ENCODE measurements at regions not wholly inside any gene's neighbourhood (a gene's known extent, or its start where the extent isn't known, plus 50 kb on each side); places are given as distances from the start of the nearest gene placed in this dataset.

DNA sequence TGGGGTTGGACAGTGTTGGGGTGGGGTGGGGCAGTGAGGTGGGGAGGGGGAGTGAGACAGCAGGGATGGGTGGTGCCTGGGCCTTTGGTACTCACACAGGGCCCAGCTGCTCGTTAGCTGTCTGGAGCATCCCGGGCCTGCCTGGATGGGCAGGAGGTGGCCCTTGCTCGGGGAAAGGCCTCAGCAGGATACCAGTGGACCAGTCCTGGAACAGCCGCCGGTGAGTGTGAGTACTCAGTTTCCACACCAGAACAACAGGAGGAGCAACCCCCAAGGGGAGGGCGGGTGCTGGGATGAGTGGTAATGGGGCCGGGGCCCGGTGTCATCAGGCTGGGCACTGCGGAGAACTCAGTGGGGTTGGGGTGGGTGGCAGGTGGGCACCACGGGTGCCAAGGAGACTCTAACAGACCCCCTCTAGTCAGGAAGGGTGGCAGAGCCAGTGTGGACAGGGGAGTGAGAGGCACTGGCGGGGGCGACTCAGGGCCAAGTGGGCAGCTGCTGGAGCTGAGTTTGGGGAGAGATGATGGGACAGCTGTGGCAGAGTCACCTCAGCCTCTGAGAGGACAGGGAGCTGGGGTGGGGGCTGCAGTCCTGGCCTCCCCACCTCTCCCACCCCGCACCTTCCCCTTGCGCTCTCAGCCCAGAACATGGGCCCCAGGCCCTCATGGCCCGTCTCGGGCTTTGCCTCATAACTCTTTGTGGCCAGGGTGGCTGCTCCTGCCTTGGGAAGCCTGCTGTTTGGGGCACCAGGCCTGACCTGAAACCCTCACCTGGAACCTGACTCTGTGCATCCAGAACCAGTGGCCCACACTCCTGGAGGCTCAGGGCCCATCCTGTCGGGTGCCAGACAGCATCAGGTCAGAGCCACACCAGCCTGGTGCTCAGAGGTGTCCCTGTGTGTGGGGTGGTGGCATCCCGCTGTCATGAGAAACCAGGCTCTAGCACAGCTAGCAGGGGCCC, 52.1 kb upstream of the PRR23E start:
- TF ChIP-seq GABPA (IDR thresholded peaks at IDR 0.05; ENCODE audit: low read depth) (no peak), SPI1 (IDR thresholded peaks at IDR 0.05; ENCODE audit: borderline replicate concordance, low read depth) (no peak), POLR2AphosphoS5 (IDR thresholded peaks at IDR 0.05; ENCODE audit: low read depth) (no peak), REST (IDR thresholded peaks at IDR 0.05; ENCODE audit: insufficient replicate concordance, low read depth) (no peak)
- TF ChIP-seq, protein P1, sequence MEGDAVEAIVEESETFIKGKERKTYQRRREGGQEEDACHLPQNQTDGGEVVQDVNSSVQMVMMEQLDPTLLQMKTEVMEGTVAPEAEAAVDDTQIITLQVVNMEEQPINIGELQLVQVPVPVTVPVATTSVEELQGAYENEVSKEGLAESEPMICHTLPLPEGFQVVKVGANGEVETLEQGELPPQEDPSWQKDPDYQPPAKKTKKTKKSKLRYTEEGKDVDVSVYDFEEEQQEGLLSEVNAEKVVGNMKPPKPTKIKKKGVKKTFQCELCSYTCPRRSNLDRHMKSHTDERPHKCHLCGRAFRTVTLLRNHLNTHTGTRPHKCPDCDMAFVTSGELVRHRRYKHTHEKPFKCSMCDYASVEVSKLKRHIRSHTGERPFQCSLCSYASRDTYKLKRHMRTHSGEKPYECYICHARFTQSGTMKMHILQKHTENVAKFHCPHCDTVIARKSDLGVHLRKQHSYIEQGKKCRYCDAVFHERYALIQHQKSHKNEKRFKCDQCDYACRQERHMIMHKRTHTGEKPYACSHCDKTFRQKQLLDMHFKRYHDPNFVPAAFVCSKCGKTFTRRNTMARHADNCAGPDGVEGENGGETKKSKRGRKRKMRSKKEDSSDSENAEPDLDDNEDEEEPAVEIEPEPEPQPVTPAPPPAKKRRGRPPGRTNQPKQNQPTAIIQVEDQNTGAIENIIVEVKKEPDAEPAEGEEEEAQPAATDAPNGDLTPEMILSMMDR (IDR thresholded peaks at IDR 0.05; ENCODE audit: insufficient read depth, low read length) = no peak
- no peak for DNase-seq (ENCODE audit: low read depth in 1 of 2, low spot score in 1 of 2)
- peaks cover 5% of the 10 kb centered on the region for H3K27me3 ChIP-seq (ENCODE audit: insufficient read depth, poor library complexity, severe bottlenecking)
- no peak overlapping the region for H3K4me3 ChIP-seq (replicated peaks; ENCODE audit: insufficient read depth, low read length)
- no peak overlapping the region for H3K27ac ChIP-seq (replicated peaks)

GRCh38 chr3:127141921-127142730, 50.8 kb upstream of the PRR23E start:
- no peaks in the 10 kb centered on the region for H3K27me3 ChIP-seq (ENCODE audit: insufficient read depth, poor library complexity, severe bottlenecking)
- no peak overlapping the region for H3K27ac ChIP-seq (replicated peaks)
- no peak for DNase-seq (ENCODE audit: low read depth in 1 of 2, low spot score in 1 of 2)
- no peak overlapping the region for H3K4me3 ChIP-seq (replicated peaks; ENCODE audit: insufficient read depth, low read length)
- TF ChIP-seq POLR2AphosphoS5 (IDR thresholded peaks at IDR 0.05; ENCODE audit: low read depth) (no peak), SPI1 (IDR thresholded peaks at IDR 0.05; ENCODE audit: borderline replicate concordance, low read depth) (no peak), REST (IDR thresholded peaks at IDR 0.05; ENCODE audit: insufficient replicate concordance, low read depth) (no peak), GABPA (IDR thresholded peaks at IDR 0.05; ENCODE audit: low read depth) (no peak)
- TF ChIP-seq, protein P1 (IDR thresholded peaks at IDR 0.05; ENCODE audit: insufficient read depth, low read length) = no peak
